NCI-H1105 treated with DMSO at 0.1 percent for 48 hours (cell line): ENCODE measurements at regions not wholly inside any gene's neighbourhood (a gene's known extent, or its start where the extent isn't known, plus 50 kb on each side); places are given as distances from the start of the nearest gene placed in this dataset.

Experiments
- DNase-seq: peaks from one replicate; lab custom pipeline; 2025; lab: John Stamatoyannopoulos, UW

GRCh38 chr5:3321119-3321760 lies 274.4 kb upstream of the IRX1 start:
- DNase-seq: no peak

GRCh38 chr5:3320317-3320875 lies 275.2 kb upstream of the IRX1 start:
- no peak for DNase-seq

- no peak for DNase-seq
Observed at GRCh38 chr5:3317051-3317795, 278.4 kb upstream of the IRX1 start.

DNA sequence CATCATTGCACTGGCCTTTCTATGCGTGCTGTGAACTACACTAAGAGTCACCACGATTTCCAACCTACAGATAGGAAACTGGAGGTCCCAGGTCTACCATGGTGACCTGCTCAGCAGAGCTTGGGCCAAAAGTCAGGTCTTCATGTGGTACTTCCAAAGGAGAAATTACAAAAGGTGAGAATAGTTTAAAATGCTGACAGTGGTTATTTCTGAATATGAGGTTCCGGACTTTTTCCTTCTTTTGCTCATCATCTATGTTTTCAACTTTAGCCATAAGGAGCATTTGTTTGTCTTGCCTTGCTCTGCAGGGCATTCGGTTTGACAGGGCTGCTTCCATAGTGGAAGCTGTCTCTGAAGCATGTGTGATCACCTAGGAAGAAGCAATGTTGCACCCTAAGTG lies 282.1 kb upstream of the IRX1 start:
- DNase-seq: no peak

GRCh38 chr5:3312299-3312698 lies 283.3 kb upstream of the IRX1 start:
- DNase-seq: no peak

GRCh38 chr5:3311433-3311832 lies 284.2 kb upstream of the IRX1 start:
- no peak for DNase-seq

- peak; percentile 72 for DNase-seq
Observed at GRCh38 chr5:3310541-3311261, 284.9 kb upstream of the IRX1 start.

- DNase-seq: no peak
Observed at GRCh38 chr5:3309538-3309937, 286.1 kb upstream of the IRX1 start.

DNA sequence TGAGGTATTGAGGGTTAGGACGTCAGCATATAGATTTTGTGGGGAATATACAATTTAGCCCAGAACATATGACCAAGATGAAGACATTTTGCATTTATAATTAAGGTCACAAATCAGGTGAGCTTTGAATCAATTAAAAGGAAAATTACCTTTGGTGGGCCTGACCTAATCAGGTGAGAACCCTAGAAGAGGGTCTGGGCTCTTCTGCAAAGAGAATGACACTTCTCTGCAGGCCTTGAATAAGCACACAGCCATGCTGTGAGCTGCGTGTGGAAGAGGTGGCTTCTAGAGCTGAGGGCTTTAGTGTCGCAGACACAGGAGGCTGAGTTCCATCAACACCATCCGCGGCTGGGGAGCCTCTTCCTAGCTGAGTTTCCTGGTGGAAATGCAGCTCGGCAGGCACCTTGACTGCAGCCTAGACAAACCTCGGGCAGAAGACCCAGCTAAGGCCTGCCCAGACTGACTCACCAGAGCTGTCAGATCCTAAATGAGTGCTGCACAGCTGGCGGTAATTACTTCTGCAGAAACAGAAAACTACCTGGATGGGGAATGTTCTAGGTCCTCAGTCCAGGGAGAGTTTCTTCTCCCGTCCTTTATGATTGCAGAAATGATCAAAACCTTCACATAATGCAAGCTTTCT lies 287.5 kb upstream of the IRX1 start:
- DNase-seq: no peak

GRCh38 chr5:3305432-3305831 lies 290.2 kb upstream of the IRX1 start:
- DNase-seq: no peak

DNA sequence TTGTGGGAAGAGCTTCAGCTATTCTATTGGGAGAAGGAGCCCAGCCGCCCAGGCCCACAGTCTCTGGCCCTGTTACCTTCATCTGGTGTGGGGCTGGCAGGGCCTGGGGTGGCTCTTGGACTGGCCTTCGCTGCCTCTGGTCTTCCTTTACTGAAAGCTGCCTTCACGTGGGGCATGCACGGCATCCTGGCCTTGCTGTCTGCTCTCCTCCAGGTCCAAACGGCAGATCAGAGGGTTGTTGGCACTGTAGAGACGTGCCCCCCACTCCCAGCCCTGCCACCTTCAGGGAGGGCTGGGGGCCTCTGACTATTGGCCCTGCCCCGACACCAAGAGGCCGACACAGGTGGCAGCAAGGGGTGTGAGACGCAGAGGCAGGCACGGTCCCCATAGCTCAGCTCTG lies 291.3 kb upstream of the IRX1 start:
- DNase-seq: no peak

DNA sequence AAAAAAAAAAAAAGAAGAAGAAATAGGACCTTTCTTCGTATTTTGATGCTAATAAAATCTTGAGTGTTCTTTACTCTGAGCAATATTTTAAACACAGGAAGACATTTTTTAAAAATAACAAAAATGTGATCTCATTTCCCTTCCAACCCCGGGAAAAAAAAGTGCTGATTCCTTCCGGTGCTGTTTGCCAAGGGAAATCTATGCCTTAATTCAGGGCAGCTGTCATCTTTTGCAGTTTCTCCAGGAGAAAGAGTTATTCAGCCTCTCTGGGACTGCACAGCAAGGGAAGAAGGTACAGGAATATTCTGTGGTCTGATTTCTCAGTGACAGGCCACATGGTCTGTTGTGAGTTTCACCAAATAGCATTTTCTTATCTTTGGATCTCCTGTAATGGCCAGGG lies 291.9 kb upstream of the IRX1 start:
- DNase-seq: no peak

- DNase-seq: no peak
Observed at GRCh38 chr5:3302228-3302627, 293.4 kb upstream of the IRX1 start.

DNA sequence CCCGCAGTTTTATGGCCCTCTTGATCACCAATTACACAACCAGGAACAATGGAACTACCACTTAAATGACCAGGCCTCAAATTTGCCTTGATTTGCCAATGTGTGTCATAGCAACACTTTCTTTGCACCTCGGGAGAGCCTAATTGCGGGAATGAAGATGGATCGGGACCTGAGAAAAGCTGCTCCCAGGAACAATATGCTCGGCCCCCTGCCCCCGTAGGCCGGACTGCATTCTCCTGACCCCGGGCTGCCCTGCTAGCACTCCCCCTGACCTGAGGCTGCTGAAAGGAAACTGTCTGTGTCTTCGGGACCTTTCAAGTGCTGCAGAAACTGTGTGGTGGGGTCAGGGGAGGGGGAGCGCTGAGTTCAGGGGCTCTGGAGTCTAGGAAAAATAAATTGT lies 294.3 kb upstream of the IRX1 start:
- DNase-seq: no peak

GRCh38 chr5:3300726-3301125 lies 294.9 kb upstream of the IRX1 start:
- DNase-seq: no peak

DNA sequence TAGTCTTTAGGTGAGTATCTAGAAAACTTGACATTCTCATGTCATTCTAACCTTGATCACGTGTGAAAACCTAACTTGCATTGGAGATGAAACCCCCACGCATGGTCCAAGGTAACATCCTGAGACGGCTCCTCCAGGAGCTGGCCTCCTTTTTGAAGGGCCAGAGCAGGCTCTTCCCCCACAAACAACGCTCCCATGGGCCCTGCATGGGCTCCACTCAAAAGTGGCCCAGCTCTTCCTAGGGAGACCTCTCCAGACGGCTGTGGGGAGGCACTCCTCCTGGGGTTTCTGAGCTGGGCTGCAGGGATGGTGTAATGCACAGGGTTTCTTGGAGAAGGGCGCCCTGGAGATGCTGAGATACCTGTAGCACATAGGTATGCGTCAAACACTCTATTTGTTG lies 296.2 kb upstream of the IRX1 start:
- DNase-seq: no peak

DNA sequence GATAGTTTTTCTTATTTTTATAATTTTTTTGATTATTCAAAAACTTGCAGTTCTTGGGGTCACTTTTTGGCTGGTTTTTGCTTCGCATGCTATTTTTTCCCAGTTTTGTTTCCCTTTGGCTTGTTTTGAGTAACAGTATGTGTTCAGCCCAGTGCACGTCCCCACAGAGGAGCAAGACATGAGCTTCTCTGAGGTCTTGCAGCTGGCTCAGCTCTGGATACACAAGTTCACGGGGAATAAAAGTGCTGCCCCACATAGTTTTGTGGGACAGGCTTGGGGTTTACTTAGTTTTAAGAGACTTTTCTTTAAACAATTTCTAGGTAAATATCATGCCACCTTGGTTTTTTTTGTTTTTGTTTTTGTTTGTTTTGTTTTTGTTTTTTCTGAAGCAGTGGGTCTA lies 297.8 kb upstream of the IRX1 start:
- DNase-seq: no peak

DNA sequence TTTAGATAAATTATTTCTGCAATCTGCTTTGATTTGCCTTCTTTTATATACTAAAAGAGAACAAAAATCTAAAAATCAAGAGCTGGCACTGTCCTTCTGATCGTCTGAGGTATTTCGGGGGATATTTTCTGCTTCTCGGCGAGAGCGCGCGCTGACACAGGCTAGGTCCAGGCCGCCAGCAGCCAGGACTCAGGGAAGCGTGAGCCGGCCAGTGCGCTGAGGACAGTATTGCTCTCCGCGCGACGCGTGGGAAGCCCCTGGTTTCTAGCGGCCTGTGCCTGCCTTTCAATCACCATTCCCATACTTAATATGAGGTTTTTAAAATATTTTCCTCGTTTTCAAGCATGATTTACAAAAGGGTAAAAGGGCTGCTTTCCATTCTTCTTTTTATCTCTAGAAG lies 307.3 kb upstream of the IRX1 start:
- no peak for DNase-seq

- no peak for DNase-seq
Observed at GRCh38 chr5:3287516-3287915, 308.1 kb upstream of the IRX1 start.

GRCh38 chr5:3285621-3286020 lies 310.0 kb upstream of the IRX1 start:
- no peak for DNase-seq

DNA sequence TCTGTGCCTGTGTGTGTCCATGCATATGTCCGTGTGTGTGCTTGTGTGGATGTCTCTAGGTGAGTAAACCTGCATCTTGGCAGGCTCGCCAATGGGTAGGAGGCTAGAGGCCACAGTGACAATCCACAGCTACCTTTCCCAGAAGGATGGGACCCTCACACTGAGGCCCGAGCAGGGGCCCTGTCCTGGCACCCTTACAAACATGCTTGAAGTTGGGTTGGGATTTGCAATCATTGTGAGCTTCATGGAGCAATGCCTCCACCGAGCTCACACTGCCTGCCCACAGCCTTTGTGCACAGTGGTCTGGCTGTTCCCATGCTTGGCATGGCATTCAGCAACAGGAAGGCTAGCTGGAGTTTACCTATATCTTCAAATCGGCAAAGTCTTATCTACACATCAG lies 311.1 kb upstream of the IRX1 start:
- DNase-seq: no peak

- no peak for DNase-seq
Observed at GRCh38 chr5:3282841-3283240, 312.8 kb upstream of the IRX1 start.

- no peak for DNase-seq
Observed at GRCh38 chr5:3281366-3281765, 314.3 kb upstream of the IRX1 start.
